Heart left ventricle (tissue), 16 donors: ENCODE measurements at regions not wholly inside any gene's neighbourhood (a gene's known extent, or its start where the extent isn't known, plus 50 kb on each side); places are given as distances from the start of the nearest gene placed in this dataset.

Experiments
- ATAC-seq, 4 donors: fragments of 200-7000 bp; cut with Tn5 transposase; one replicate each; pipeline ENCODE4 v1.9.1; 2020 to 2022; ENCODE audit warnings: moderate library complexity in 4 of 4, mild to moderate bottlenecking in 3 of 4, moderate number of reproducible peaks in 1 of 4
- DNase-seq, 5 donors: peaks; one replicate each; pipeline ENCODE4 v3.0.0-alpha.2; 2020
- H3K27ac ChIP-seq, 12 donors: fragments of 200-600 bp; sonication (generic) in 4 of 12; one replicate each; pipeline versions ENCODE4 v1.5.0 to v1.8.0; 2016 to 2022; ENCODE audit warnings: mild to moderate bottlenecking in 2 of 12
- H3K27me3 ChIP-seq, 9 donors: fragments of 200-600 bp; sonication (generic) in 2 of 9; one replicate each; pipeline versions ENCODE4 v1.5.1 to v1.8.0; 2016 to 2022; ENCODE audit warnings: mild to moderate bottlenecking in 3 of 9
- H3K36me3 ChIP-seq, 9 donors: fragments of 200-600 bp; sonication (generic) in 2 of 9; one replicate each; pipeline versions ENCODE4 v1.5.0 to v1.8.0; 2018 to 2022; ENCODE audit warnings: mild to moderate bottlenecking in 2 of 9
- H3K4me1 ChIP-seq, 12 donors: fragments of 200-600 bp; sonication (generic) in 4 of 12; one replicate each; pipeline versions ENCODE4 v1.5.0 to v1.8.0; 2016 to 2022; ENCODE audit warnings: mild to moderate bottlenecking in 3 of 12
- H3K4me3 ChIP-seq, 12 donors: fragments of 200-600 bp; sonication (generic) in 4 of 12; one replicate each; pipeline versions ENCODE4 v1.5.0 to v1.8.0; 2017 to 2022; ENCODE audit warnings: mild to moderate bottlenecking in 9 of 12, moderate library complexity in 4 of 12
- H3K9me3 ChIP-seq, 12 donors: fragments of 200-600 bp; sonication (generic) in 4 of 12; one replicate each; pipeline versions ENCODE4 v1.5.0 to v1.8.0; 2016 to 2022; ENCODE audit warnings: mild to moderate bottlenecking in 1 of 12
- POLR2A ChIP-seq, 2 donors: fragments of 450-650 bp; IDR thresholded peaks; one replicate each; pipeline ENCODE4 v1.6.1; 2017; ENCODE audit warnings: antibody characterized with exemption in 2 of 2, mild to moderate bottlenecking in 2 of 2, moderate library complexity in 2 of 2
- WGBS, 4 donors: extraction: QIAGEN DNeasy Blood & Tissue Kit in 2 of 4; methylation state at CpG; one replicate each; pipeline versions ENCODE4 v1.1.5 to v1.1.7; 2013 to 2018; 5-methylcytosine and 5-hydroxymethylcytosine counted together
- intact Hi-C, 10 donors: fragments of 100-400 bp; cut with DNase I; formaldehyde crosslinking; loops; one replicate each; pipeline versions ENCODE4 v1.11.1 to v1.14.2; 2022
- TF ChIP-seq, protein P1 (sequence below), 12 donors: fragments of 200-600 bp; sonication (generic) in 4 of 12; IDR thresholded peaks; one replicate each; pipeline versions ENCODE4 v1.5.0 to v1.8.0; 2018 to 2022; ENCODE audit warnings: antibody characterized with exemption in 12 of 12, mild to moderate bottlenecking in 5 of 12
- donor health status: ischemic (EF 13 %, LVEDD 7.1; RV severe dilation, severe dysfunction).
- donor health status: healthy with polysubstance abuse.
- donor health status: DM: no; HTN: yes; CAD: no.
- donor health status: DM: no; HTN: no; CAD: no.
- donor health status: ischemic (EF 25% LVEDD 6.9; RV normal size, moderate dysfunction).
- donor health status: ischemic (EF 25% LVEDD 5.7; RV mildly dilated, moderate dysfunction).
- donor health status: healthy.
- donor health status: DM: yes; HTN: yes; CAD: no.
- donor health status: ischemic (EF 35%, LVEDD 5.7; RV mildly dilated, moderate dysfunction).
- donor health status: nonischemic (EF 11% LVEDD 7.7; RV severe dilation, severe dysfunction).
- donor health status: DM: yes; HTN: yes; CAD: no.
- donor health status: PGD.
- donor health status: ischemic (EF 29% LVEDD 5.4; RV normal size, mild dysfunction).
- donor health status: nonischemic (EF 23%, LVEDD 6.1; RV moderate dilation, normal function).

DNA sequence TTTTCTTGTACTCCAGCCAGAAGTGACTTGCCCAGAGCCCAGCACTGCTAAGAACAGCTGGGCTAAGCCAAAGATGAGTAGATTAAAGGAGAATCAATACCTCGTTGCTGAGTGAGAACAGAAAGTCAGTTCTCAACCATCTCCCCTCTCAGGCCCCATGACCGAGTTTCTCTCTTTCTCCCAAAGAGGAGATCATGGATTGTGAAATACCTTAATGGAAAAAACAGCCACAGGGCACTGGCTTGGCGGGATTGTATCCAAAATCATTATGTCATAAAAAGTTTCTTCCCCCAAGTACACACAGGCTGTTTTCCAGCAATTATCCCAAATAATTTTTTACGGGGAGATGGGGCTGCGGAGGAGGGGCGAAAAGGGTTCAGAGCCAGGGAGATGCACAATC is 111.8 kb upstream of the TMEM45B start:
- Histone ChIP-seq H3K4me1 (no peaks in the 10 kb centered on the region), H3K9me3 (no peaks in the 10 kb centered on the region), H3K27ac (no peak overlapping the region), H3K36me3 (no peaks in the 10 kb centered on the region), H3K4me3 (no peak overlapping the region), H3K27me3 (peaks cover 0 to 12% (median 0%) of the 10 kb centered on the region in 9 donors)
- peak in 1 of 4 donors; percentile 36 for ATAC-seq
- WGBS, 4 donors: 62 to 78% (median 72%) methylated on average over 6 of the region's 6 CpGs
- intact Hi-C loops: no loop called here
- TF ChIP-seq, protein P1, sequence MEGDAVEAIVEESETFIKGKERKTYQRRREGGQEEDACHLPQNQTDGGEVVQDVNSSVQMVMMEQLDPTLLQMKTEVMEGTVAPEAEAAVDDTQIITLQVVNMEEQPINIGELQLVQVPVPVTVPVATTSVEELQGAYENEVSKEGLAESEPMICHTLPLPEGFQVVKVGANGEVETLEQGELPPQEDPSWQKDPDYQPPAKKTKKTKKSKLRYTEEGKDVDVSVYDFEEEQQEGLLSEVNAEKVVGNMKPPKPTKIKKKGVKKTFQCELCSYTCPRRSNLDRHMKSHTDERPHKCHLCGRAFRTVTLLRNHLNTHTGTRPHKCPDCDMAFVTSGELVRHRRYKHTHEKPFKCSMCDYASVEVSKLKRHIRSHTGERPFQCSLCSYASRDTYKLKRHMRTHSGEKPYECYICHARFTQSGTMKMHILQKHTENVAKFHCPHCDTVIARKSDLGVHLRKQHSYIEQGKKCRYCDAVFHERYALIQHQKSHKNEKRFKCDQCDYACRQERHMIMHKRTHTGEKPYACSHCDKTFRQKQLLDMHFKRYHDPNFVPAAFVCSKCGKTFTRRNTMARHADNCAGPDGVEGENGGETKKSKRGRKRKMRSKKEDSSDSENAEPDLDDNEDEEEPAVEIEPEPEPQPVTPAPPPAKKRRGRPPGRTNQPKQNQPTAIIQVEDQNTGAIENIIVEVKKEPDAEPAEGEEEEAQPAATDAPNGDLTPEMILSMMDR (IDR thresholded peaks at IDR 0.05): no peak
- no peak for TF ChIP-seq POLR2A (IDR thresholded peaks at IDR 0.05)
- no peak for DNase-seq

DNA sequence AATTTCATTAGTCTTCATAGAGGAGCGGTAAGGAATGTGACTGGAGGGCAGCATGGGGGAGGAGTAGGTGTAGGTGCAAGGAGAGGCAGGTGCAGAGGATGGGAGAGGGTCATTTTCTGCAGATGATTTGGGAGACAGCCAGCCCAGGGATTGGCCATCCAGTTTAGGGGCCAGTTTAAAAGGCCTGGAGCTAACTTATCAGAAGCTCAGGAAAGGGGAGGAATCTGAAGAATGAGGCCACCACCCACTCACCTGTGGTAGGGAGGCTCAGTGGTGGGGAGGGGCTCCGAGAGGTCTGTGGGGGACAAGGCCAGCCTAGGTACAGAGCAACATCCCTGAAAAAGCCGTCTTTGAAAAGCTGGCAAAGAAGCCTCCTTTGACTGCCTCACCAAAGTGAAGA is 110.8 kb upstream of the TMEM45B start:
- DNase-seq: no peak
- ATAC-seq: no peak
- Histone ChIP-seq H3K9me3 (no peaks in the 10 kb centered on the region), H3K27me3 (peaks cover 0 to 12% (median 0%) of the 10 kb centered on the region in 9 donors), H3K4me1 (no peaks in the 10 kb centered on the region), H3K4me3 (no peak overlapping the region), H3K27ac (no peak overlapping the region), H3K36me3 (no peaks in the 10 kb centered on the region)
- no peak for TF ChIP-seq POLR2A (IDR thresholded peaks at IDR 0.05)
- TF ChIP-seq, protein P1 (IDR thresholded peaks at IDR 0.05): no peak
- WGBS, 4 donors: 78 to 88% (median 80%) methylated on average over 3 of the region's 3 CpGs
- intact Hi-C loops: no loop called here

DNA sequence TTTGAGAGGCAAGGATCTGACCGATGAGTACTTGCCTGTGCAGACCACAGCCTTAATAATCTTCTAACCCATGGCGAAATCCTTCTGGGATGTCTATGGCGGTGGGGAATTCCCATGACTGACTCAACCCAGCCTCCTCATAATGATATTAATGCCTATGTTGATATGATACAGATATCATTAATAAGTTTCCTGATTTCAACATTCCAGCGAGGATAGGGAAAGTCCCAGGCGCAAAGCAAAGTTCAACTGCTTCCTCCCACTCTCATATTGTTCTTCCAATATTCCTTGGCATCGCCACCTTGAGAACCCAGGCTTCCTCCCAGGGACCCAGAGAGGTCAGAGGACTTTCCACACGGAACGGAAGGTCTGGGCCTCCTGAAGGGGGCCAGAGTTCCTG is 110.3 kb upstream of the TMEM45B start:
- intact Hi-C loops: no loop called here
- no peak for DNase-seq
- no peaks in the 10 kb centered on the region for H3K4me1 ChIP-seq
- no peak for ATAC-seq
- H3K27ac ChIP-seq: no peak overlapping the region
- WGBS, 4 donors: 77 to 80% (median 78%) methylated on average over 8 of the region's 8 CpGs
- TF ChIP-seq, protein P1 (IDR thresholded peaks at IDR 0.05): no peak
- H3K9me3 ChIP-seq: no peaks in the 10 kb centered on the region
- H3K36me3 ChIP-seq: no peaks in the 10 kb centered on the region
- H3K4me3 ChIP-seq: no peak overlapping the region
- H3K27me3 ChIP-seq: peaks cover 0 to 10% (median 0%) of the 10 kb centered on the region in 9 donors

DNA sequence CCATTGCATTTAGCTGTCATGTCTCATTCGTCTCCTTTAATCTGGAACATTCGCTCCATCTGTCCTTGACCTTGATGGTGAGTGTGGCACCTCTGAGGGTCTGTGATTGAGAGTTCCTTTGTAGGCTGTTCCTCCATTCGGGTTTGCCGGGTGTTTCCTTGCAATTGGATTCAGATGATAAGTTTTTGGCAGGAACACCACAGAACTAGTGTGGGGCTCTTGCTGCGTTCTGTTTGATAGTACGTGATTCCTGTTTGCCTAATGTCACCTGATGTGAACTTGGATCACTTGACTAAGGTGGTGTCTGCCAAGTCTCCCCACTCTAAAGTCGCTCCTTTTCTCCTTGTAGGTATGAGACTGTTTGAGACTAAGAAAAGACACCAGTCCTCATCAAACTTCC is 109.7 kb upstream of the TMEM45B start:
- ATAC-seq (no peak), DNase-seq (no peak)
- Histone ChIP-seq H3K4me1 (no peaks in the 10 kb centered on the region), H3K36me3 (no peaks in the 10 kb centered on the region), H3K27ac (no peak overlapping the region), H3K4me3 (no peak overlapping the region), H3K9me3 (no peaks in the 10 kb centered on the region), H3K27me3 (peaks cover 0 to 13% (median 0%) of the 10 kb centered on the region in 9 donors)
- WGBS, 4 donors: 55 to 91% (median 77%) methylated on average over 7 of the region's 7 CpGs
- intact Hi-C loops: no loop called here
- TF ChIP-seq, protein P1 (IDR thresholded peaks at IDR 0.05): no peak
- no peak for TF ChIP-seq POLR2A (IDR thresholded peaks at IDR 0.05)
